IMR-90 (cell line): ENCODE measurements at regions not wholly inside any gene's neighbourhood (a gene's known extent, or its start where the extent isn't known, plus 50 kb on each side); places are given as distances from the start of the nearest gene placed in this dataset.

Experiments
- CTCF ChIP-seq: conservative IDR thresholded peaks from 2 replicates; pipeline ENCODE4 v1.5.1; 2012; ENCODE audit warnings: mild to moderate bottlenecking, low read depth, low read length, improper control_type of control experiment
- POLR2A ChIP-seq: IDR thresholded peaks from 2 replicates; pipeline ENCODE4 v1.6.1; 2012; ENCODE audit warnings: mild to moderate bottlenecking, low read depth, low read length

GRCh38 chr5:116372931-116373597 is 201.6 kb downstream of the SEMA6A start:
- TF ChIP-seq POLR2A (no peak), CTCF (no peak)
